GM12873 (cell line): ENCODE measurements at regions not wholly inside any gene's neighbourhood (a gene's known extent, or its start where the extent isn't known, plus 50 kb on each side); places are given as distances from the start of the nearest gene placed in this dataset.

Source experiments
- TF ChIP-seq, protein P1 (sequence below): IDR thresholded peaks from 2 replicates; pipeline ENCODE4 v1.5.1; 2012; ENCODE audit warnings: low read depth, mild to moderate bottlenecking, moderate library complexity, low read length, control low read depth; ENCODE audit not compliant: insufficient read depth; ENCODE audit errors: missing control alignments

DNA sequence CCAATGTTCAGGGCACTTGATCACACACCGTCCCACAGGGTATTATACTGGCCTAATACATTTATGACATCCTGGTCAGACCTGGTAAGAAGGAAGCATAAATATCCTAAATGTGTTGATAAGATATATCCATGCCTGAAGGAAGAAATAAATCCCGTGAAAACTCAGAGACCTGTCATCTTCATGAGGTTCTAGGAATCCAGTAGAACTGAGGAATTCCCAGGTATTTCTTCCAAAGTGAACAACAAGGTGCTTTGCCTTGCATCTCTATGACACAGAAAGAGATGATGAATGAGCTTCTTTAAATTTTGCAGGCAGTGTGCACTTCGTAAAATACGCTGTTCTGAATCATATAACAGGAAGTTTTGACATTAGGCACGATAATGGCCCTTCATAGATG is 78.1 kb upstream of the VGLL3 start:
- TF ChIP-seq, protein P1, sequence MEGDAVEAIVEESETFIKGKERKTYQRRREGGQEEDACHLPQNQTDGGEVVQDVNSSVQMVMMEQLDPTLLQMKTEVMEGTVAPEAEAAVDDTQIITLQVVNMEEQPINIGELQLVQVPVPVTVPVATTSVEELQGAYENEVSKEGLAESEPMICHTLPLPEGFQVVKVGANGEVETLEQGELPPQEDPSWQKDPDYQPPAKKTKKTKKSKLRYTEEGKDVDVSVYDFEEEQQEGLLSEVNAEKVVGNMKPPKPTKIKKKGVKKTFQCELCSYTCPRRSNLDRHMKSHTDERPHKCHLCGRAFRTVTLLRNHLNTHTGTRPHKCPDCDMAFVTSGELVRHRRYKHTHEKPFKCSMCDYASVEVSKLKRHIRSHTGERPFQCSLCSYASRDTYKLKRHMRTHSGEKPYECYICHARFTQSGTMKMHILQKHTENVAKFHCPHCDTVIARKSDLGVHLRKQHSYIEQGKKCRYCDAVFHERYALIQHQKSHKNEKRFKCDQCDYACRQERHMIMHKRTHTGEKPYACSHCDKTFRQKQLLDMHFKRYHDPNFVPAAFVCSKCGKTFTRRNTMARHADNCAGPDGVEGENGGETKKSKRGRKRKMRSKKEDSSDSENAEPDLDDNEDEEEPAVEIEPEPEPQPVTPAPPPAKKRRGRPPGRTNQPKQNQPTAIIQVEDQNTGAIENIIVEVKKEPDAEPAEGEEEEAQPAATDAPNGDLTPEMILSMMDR, result no peak

GRCh38 chr3:87062685-87063084 is 71.7 kb upstream of the VGLL3 start:
- TF ChIP-seq, protein P1, result no peak

DNA sequence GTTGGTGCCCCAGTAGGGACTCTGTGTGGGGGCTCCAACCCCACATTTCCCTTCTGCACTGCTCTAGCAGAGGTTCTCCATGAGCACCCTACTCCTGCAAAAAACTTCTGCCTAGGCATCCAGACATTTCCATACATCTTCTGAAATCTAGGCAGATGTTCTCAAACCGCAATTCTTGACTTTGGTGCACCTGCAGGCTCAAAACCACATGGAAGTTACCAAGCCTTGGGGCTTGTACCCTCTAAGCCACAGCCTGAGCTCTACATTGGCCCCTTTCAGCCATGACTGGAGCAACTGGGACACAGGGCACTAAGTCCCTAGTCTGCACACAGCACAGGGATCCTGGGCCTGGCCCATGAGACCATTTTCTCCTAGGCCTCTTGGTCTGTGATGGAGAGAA is 66.5 kb upstream of the VGLL3 start:
- TF ChIP-seq, protein P1, result no peak

- TF ChIP-seq, protein P1, result no peak
These were observed 62.6 kb upstream of the VGLL3 start for GRCh38 chr3:87053553-87053952.

DNA sequence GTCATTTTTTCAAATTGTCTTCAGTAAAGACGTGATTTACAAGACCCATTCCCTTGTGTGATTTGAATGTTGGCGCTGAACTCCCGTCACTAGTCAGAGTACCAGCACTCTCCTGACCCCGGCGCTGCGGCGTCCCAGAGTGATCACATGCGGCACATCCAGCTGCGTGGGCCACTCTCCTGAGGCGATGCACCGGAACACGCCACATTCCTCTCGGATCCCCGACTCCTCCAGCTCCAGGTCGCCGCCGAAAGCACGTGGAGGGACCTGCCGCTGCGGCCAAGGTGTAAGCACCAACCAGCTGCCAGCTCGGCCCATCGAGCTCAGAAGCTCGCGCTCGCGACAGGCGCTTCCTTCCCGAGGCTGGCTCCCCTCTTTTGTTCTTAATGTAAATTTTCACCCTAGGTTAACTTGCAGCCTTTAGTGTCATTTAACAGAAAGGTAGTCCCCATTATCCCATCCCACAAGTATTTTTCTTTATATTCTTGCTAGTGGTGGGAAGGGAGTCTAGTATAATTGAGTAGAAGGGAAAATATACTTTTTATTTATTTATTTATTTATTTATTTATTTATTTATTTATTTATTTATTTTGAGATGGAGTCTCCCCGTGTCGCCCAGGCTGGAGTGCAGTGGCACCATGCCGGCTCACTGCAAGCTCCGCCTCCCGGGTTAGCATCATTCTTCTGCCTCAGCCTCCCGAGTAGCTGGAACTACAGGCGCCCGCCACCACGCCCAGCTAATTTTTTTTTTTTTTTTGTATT is 61.7 kb upstream of the VGLL3 start:
- TF ChIP-seq, protein P1, result no peak

DNA sequence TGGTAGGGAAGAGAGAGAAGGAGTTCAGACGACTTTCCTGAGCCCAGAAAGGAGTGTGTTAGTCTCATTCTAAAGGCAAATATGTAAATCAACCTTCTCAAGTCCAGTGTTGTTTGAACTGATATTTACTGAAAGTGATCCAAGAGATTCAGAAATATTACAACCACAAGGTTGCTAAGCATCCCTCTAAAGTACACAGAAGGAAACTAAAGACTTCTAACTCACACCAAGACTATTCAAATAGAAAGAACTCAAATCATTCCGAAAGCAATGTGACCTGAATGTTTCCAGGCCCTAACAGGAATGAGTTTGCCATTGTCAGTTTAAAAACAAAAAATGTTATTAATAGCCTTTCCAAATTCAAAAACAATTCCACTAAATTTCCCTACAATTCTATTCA is 56.9 kb upstream of the VGLL3 start:
- TF ChIP-seq, protein P1, result no peak

- TF ChIP-seq, protein P1, result no peak
These were observed 55.3 kb upstream of the VGLL3 start for GRCh38 chr3:87046241-87046640.

DNA sequence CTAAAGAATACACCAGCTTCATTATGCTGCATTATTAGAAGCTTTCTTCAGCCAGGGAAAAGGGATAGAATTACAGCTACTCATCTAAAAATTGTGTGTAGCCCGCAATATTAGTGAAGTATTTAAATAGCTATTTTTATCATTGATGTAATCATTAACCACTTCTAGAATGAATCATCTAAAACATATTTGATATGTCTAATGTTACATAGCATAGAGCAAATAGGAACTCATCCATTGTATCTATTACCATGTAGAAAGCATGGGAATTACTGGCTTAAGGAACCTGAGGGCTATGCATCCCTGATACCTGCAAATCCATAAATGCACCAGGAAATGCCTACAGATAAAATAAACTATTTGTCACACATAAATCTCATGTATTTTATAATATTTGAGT is 54.5 kb upstream of the VGLL3 start:
- TF ChIP-seq, protein P1, result no peak
